Fibroblast of skin of left biceps (primary cell): ENCODE measurements at regions not wholly inside any gene's neighbourhood (a gene's known extent, or its start where the extent isn't known, plus 50 kb on each side); places are given as distances from the start of the nearest gene placed in this dataset.

Experiments
- DNase-seq, 2 experiments: peaks; one replicate each; pipeline ENCODE4 v3.0.0-alpha.2; 2013; ENCODE audit warnings: low read depth in 2 of 2

DNA sequence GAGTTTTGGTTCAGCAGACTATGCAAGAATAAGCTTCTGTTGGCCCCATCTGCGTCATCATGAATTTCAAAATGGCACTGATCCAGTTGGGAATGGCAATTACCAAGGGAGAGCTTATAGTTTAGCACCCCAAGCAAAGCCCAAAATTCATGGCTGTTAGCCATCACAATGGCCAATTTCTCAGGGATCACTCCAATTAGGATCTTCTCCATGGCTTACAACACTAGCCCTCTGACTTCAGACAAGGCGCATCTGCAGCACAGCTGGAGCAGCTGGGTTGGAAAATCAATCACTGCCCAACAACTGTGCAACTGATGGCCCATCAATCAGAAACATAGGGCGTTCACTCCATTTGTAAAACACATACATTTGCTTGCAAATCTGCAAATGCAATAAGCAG, 273.6 kb downstream of the SRBD1 start:
- no peak for DNase-seq

DNA sequence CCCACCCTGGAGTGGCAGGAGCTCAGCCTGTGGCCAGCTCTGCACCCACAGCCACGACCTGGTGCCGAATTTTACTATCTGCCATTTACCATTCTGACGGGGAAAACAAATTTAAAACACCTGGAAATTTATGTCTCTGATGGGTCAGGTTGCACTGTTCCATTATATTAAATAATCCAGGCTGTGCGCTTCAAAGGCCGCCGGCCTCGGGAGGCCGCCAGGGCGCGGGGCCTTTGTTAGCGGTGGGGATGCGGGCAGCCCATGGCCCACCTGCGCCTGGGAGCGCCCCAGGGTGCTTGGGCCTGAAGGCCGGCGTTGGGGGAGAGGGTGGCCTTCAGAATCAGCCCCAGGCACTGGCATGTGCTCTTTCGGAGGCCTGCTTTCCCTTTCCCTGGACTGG, 276.9 kb downstream of the SRBD1 start:
- no peak for DNase-seq

DNA sequence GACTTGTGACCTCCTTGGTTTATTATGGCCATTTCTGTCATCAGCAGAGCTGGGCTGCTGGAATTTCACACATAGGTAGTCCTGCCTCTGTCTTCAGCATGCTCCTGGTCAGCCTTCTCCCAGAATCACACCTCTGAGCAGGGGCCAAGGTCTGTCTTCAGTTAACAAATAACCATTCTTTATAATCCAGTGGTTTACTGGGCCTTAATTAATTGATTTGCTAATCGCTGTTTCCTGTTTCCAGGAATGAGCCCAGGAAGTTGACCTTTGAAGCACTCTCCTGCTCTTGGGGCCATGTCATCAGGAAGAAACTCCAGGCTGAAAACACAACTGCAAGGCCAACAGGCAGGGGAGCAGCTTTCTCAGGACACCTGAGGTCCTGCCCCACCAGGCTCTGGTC, 278.5 kb downstream of the SRBD1 start:
- DNase-seq, result no peak

DNA sequence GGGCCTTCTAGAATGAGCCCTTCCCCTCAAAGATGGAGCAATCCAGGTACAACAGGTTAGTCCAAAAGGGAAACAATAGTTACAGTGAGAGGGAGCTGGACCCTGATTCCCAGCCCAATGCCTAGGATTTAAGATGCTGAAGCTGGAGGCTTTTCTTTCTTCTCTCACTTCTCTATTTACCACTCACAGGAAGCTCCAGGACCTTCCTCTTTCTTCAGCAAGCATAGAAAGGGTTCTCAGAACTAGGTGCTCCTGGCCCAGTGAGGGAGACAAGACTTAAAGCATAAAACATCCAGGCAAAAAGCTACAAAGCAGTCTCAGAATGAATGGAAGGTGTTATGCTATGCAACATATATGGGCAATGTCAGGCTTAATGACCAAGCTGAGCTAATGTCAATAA, 279.0 kb downstream of the SRBD1 start:
- no peak for DNase-seq

DNA sequence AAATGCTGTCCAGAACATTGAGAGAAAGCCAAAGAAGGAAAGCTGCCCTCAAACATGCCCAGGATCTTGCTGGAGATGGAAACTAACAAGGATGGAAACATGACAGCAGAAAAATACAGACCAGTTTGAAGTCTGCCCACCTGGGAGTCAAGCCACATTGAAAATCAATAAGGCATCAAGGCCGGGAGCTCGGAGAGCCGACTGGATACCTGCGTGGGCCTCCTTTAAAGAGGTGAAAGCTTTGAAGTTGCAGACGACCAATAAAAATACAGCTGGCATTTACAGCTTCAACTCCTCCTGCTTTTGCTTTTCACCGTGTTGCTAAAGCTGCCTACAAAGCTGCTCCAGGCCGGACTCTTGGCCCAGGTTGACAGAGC, 279.7 kb downstream of the SRBD1 start:
- DNase-seq, result no peak

DNA sequence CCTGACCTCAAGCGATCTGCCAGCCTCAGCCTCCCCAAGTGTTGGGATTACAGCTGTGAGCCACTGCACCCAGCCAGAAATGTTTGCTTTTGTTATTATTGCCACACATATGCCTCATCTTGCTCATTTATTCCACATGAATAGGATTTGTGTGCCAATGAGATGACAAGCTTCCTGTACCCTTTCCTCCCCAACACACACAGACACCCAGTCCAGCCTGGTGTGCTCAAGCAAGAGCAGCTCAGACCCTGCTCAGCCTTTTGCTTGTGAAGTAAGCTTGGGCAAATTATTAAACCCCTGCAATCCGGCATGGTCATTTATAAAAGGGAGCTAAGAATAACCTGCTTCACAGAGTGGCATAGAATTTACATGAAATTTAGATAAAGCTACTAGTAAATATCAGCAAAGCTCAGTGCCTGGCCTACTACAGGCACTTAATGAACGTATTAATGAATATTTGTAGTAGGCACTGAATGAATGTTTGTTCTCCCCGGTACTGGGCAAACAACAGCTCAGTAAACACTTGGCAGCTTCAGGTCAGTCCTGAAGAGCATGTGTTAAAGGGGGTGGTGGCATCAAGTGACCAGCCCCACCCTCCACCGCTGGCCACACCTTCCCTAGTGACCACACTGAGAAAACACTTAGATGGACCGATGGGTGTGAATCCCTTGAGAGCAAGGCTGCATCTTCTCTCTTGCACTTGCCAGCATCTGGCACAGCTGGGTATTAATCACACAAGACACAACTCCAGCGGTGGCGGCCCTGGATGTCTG, 280.2 kb downstream of the SRBD1 start:
- DNase-seq, result no peak

DNA sequence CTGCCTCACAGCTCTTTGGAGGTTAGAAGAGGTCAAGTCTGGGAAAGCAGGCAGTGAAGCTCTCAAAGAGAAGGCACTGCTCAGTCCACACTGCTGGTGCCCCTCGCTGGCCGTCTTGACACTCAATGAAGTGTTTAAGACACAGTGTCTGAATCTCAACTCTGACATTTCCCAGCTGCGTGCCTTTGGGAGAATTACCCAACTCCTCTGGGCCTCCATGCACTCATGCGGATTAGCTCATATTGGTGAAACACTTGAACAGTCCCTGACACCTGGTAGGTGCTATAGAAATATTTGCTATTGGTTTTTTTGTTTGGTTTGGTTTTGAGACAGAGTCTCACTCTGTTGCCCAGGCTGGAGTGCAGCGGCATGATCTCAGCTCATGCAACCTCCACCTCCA, 281.0 kb downstream of the SRBD1 start:
- DNase-seq, result no peak

DNA sequence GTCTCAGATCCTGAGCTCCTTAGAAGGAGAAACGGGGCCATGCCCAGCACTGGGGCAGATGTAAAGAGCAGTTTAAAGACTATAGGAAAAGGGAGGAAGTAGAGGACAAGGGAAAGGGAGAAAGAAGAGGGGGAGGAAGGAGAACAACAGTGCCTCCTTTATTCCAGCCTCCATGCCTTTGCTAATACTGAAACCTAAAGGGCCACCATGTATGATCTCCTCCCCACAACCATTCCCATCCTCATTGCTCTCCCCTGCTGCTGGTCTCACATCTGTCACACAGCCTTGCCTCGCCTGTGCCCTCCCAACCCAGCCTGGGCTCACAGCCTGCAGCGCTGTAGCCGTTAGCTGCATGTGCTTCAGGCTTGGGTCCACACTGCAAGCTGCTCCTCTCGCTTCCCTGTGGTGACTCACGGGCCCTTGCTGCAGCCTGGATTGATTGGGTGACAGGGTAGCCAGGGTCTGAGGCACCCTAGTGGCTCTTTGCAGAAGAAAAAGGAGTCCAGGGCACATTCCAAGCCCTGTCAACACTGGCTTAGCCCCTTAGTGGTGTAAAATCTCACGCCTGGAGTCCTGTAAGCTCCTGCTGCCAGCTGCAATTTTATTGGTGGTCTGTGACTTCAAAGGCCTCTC, 281.9 kb downstream of the SRBD1 start:
- no peak for DNase-seq

DNA sequence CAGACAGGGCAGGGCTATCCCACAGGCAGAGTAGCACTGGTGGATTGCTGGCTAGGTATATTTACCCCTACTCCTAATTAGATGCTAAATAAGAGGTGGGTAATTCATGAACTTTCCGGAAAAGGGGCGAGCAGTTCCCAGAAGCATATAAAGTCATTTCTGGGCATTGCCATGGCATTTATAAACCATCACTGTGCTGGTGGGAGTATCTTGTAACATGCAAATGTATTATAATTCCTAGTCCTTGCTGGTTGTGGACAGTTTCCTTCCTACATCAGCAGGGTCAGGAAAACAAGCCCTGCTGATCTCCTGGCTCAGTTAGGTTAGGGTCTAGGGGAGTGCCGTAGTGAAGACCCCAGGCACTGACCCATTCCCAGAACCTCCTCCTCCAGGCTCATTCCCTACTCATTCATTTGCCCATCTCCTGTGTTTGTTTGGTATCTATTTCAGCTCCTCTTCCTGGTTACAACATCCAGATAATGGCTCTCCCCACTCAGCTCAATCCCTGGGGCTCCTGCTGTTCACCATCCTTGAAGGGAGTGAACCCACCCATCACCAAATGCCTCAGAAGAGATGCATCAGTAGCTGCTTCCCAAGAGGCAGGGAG, 282.7 kb downstream of the SRBD1 start:
- no peak for DNase-seq

DNA sequence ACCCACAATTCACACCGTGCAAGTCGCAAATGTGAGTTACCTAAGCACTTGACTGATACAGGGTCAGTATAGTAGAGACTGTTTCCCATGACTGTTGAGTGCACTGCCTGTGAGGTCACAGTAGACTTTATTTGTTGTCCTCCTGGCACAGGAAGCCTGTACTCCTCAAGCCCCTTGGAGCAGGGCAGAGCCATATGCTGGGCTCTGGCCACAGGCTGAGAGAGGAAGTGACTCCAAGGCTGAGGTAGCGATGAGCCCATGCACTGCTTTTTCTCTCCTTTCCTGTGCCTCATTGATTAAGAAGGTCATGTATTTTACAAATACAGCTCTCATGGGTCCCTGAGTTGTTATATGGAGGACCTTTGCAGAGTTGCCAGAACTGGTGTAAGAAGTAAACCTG, 287.7 kb downstream of the SRBD1 start:
- no peak for DNase-seq

DNA sequence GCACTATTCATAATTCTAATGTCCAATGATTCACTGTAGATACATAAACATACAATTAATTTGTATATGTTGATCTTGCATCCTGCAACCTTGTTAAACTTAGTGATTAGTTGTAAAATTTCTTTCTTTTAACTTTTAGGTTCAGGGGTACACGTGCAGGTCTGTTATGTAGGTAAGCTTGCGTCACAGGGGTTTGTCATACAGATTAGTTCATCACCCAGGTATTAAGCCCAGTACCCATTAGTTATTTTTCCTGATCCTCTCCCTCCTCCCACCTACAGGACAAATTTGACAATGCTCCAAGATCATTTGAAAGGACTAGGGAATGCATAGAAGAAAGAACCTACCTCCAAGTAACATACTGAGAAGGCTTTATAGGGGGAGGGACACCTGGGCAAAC, 290.1 kb downstream of the SRBD1 start:
- DNase-seq, result no peak

DNA sequence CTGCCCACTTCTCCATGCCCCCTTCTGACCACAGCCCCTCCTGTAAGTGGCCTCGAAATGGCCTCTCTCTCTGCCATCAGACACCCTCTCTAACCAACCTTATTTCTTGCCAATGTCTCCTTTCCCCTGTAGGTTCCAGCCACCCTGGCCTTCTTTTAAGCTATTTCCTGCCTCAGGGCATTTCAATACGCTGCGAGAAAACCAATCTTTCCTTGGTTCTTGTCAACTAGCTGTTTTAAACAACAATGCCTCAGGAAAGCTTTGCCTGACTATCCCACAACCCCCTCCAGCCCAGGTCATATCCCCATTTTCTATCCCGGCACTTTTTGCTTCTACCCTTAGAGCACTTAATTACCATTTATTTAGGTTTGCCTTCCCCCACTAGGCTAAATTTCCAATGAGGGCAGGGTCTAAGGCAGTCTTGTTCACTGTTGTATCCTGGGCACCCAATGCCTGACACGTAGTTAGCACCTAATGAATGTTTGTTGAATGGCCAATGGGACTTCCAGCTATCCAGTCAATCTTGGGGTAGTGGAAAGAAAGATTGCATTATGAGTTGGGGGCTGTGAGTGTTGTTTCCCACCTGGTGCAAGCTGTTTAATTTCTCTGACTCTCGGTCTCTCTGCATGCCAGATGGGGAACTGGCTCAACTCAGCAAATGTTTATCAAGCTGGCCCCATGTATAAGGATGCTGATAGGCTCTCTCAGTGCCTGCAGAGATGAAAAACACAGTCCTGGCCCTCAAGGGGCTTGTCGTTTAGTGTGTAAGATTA, 291.2 kb downstream of the SRBD1 start:
- no peak for DNase-seq

DNA sequence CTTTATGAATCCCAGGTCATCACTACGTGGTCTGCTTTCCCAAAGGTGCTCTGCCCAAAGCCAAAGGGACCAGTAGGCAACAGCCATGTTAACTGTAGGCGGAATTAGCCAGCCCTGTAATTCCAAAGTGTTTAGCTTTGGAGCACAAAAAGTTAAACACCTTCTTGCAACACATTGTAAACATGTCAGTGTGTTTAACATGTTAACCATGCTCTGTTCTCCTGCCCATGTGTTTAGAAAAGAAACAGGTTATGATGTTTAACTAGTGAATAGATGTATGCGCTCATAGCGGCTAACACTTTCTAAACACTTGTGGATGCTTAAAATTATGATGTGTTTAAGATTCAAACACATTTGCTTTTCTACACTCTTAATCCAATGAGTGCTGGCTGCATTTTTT, 292.4 kb downstream of the SRBD1 start:
- no peak for DNase-seq

DNA sequence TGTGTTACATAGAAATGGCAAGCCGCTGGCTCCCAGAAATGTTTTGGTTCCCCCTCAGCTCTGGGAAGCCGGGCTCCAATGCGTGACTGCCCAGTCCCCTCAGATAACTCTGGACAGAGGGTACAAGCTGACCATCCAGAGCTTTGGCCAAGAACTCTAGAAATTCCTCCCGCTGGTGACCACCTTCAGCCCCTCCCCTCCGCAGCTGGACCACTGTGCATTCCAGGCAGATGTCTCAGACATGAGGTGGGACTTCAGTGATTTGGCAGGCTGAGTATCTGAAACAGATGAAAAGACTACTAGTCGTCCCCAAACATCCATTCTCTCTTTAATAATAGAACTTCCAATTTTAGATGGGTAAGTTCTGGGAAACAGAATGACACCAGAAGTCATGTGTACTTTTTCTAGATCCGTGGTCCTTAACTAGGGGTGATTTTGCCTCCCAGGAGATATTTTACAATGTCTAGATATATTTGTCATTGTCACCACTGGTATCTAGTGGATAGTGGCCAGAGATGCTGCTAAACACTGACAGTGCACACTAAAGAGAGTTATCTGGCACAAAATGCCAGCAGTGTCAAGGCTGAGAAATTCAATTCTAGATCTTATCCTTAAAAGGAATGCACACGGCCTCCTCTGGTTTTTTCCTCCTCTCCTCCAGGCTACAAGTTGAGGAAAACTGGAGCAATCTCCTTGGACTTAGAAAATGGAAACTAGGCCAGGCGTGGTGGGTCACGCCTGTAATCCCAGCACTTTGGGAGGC, 294.3 kb downstream of the SRBD1 start:
- no peak for DNase-seq

DNA sequence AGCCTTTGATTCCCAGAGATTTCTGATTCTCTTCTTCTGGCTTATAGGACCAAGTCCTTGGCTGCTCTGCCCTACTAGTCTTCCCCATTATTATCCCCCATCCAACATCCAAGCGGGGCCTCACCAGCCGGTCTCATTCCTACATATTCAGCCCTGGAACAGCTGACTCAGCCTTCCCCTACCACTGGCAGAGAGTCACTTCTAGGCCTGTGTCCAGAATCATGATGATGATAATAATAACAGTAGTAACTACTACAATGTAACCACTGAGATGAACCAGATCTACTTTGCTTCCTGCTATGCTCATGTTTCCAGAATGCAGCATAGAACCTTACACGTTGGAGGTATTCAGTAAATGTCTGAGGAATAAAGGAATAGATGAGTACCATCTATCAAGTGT, 295.2 kb downstream of the SRBD1 start:
- peak; percentile 31 to 42 for DNase-seq

DNA sequence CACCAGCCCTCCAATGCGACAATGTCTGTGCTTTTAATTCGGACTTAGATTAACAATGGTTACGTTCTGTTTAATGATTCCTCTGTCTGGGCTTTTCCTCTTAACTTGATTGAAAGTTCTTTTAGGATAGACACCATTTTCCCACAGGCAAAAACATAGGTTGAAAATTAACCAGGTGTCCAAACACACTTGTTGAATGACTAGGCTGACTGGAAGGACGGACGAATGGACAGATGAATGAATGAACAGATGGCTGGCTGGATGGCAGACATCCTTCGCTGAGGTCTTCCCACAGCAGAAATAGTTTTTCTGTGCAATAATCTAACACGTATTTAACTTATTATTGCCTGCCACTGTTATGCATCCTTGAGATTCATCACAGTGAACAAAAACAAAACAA, 298.8 kb downstream of the SRBD1 start:
- no peak for DNase-seq

DNA sequence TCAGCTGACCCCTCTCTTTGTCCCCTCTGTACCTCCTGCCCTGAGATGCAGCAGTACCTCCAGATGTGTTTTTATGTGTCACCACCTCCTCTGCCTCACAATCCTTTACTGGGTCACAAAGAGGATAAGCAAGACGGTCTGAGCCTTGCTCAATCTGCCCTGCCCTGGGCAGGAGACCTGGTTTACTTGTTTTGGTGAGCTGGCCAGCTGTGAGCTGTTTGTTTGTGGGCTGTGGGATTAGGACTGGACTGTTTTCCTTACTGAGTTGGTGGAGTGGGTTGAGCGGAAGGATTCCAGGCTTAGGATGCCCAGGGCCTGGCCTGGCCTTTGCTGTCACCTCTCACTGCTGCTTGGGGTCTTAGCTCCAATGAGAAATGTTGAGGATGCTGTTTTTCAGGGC, 299.5 kb downstream of the SRBD1 start:
- no peak for DNase-seq

DNA sequence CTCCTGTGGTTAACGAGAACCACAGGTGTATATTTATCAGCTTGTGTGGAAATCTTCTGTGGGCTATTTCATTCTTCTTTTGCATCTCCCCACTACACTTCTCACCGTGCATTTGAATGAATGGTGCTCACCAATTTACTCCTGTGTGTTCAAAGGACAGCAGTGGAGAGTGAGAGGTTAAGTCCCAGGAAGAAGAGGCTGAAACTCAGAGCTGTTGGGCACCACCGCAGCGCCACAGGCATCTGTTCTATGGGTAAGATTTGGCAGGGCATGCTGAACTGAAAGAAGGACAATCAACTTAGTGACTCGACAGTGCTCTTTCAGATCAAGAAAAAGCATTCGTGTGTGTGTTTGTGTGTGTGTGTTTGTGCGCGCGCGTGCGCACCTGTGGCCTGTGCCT, 297.9 kb upstream of the SIX2 start:
- DNase-seq, result no peak

DNA sequence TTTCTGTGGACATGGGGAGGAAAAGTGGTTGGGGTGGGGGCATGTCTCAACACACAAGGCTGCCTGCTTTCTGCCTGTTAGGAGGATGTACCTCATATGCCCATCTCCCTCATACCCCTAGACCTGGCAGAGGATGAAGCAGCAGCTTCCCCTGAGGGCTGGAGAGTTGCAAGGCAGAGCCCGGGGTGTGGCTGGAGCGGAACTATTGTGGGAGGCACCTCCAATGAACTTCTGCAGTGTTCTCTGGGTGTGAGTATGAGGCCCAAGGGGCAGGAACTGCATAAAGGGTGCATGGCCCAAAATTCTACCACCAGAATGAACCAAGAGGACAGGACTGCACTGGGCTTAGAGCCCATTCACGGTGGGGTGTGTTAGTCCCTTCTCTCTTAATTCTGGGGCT, 296.3 kb upstream of the SIX2 start:
- no peak for DNase-seq

DNA sequence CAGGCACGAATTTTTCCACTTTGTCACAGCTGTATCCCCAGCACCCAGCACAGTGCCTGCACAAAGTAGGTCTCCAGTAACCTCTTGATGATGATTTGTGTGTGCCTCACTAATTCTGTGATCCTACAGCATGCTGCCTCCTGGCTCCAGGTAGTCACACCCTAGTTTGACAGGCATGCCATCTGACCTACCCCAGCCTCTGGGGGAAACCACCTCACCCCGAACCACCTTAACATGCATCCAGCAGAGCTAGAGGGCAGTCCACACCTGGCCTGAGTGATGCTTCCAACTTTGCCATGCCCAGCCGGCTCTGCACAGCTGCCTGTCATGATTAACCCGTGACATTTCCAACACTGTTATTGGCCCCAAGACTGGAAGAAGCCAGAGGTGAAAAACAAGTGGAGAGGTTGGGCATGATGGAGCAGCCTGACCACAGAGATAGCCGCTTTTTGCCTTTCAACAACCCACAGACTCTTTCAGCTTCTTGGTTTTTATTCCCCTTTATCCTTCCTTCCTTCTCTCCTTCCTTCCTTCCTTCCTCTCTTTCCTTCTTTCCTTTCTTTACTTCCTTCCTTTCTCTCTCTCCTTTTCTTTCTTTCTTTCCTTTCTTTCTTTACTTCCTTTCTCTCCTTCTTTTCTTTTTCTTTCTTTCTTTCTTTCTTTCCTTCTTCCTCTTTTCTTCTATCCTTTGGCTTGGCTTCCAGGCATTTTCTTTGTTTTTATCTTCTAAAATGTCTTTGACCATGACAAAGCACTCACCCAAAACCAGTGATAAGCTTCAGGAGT, 294.4 kb upstream of the SIX2 start:
- no peak for DNase-seq
